T-helper 1 cell treated with Interleukin-12 subunit alpha and Interleukin-12 subunit beta and Interleukin-4 antibody, amounts not matched to agents 30 ng/mL and 1 ng/mL, for 36 hours (primary cell): ENCODE measurements at regions not wholly inside any gene's neighbourhood (a gene's known extent, or its start where the extent isn't known, plus 50 kb on each side); places are given as distances from the start of the nearest gene placed in this dataset.

Experiments used
- intact Hi-C: fragments of 100-400 bp; cut with micrococcal nuclease; formaldehyde crosslinking; loops from one replicate; pipeline ENCODE4 v1.15.1; 2024

DNA sequence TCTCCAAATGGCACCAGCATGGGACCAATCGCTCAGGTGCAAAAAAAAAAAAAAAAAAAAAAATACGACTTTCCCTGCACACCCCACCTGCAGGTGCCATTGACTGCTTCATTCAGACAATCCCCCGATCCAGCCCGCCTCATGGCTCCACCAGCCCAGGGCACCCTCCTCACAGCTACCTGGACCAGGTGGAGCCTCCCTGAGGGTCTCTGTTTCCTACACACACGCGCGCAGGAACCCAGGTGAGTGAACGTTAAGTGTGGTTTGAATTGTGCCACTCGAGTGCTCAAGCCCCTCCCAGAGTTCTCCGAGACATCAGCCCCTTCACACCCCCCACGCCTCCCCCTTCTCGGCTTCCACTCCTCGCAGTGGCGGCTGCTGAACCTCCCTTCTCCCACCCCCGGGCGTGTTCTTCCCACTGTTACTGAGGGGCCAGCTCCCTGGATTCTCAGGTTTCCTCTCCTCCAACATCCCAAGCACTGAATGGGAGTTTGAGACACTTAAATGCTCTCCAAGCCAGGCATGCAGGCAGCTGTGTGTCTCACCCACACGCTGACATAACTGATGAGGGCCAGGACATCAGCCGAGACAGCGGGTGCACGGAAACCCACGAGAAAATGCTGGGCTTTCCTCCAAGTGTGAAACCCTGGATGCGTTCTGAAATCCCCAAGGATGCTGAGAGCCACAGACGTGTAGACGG is 88.8 kb upstream of the SNTG2 start:
- intact Hi-C loops, result no loop called here

- intact Hi-C loops, result no loop called here
These were observed 90.3 kb upstream of the SNTG2 start for GRCh38 chr2:860259-860855.

DNA sequence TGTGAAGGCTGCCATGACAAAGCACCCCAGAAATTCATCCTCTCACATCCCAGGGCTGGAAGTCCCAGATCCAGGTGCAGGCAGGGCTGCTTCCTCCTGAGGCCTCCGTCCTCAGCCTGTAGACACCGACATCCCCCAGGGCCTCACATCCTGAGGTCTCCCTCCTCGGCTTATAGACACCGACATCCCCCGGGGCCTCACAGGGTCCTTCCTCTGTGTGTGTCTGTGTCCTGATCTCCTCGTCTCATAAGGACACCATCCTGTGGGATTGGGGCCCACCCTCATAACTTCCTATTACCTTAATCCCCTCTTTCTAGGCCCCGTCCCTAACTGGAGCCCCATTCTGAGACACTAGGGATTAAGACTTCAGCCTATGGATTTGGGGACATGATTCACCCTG is 92.0 kb upstream of the SNTG2 start:
- intact Hi-C loops, result no loop called here

DNA sequence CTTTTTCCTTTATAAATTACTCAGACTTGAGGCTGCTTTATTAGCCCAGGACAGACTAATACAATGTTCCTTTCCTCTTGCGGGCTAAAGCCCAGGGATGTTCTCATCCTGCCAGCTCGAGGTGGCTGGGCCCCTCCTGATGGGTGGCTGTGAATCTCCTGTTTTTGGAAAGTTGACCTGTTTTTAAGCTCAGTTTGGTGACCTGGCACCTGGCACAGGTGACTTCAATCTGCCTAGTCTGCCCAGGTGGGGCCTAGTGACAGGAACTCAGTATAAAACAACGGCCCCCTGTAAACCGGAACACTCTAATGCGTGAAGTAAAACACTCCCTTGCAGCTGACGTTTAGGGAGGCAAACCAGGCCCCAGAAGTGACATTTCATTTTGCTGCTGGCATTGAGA is 92.7 kb upstream of the SNTG2 start:
- intact Hi-C loops, result no loop called here

GRCh38 chr2:857081-857480 is 93.6 kb upstream of the SNTG2 start:
- intact Hi-C loops, result no loop called here

- intact Hi-C loops, result no loop called here
These were observed 94.2 kb upstream of the SNTG2 start for GRCh38 chr2:856456-856855.

GRCh38 chr2:856041-856440 is 94.6 kb upstream of the SNTG2 start:
- intact Hi-C loops, result no loop called here

GRCh38 chr2:855177-855576 is 95.5 kb upstream of the SNTG2 start:
- intact Hi-C loops, result no loop called here

DNA sequence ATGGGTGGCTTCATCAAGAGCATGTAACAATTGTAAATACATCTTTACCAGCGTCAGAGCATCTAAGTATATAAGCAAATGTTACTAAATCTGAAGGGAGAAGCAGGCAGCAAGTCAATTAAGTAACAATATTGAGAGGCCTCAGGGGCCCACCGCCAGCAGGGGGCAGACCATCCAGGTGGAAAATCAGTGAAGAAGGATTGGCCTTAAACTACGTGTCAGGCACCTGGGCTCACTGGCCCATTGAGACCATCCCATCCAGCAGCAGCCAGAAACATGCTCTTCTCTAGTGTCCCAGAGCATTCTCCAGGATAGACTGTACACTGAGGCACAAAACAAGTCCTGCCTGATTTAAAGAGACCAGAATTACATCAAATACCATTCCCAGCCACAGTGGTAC is 96.2 kb upstream of the SNTG2 start:
- intact Hi-C loops, result loop anchor here (1.0 kb wide), 2 partner anchors 692 to 696 kb away; no protein-coding TSS in a partner anchor

DNA sequence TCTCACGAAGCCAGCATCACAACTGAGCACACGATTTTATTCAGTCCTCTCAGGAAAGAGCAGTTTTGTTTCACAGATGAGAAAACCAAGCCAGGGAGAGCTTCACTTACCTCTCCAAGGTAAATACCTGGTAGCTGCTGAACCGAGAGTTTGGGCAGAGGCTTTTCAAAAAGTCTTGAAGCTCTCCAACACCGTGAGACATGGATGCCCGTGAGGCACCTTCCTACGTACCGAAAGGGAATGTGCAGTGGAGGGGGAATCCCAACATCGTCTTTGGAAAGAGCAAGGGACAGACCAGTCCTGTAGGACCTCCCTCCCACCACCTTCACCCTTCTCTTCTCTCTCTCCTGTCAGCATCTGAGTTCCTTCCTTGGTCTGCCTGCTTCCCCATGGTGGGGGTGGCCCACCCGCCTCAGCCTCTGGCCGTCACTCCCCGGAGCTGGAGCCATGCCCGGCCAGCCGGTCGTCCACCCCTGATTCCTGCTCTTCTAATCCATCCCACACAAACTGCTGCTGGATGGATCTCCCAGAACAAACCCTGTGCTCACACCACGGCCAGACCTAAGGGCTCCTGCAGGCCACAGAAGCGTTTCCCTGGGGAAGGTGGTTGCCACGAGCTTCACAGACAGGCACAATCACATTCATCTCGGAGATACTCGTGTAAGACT is 97.3 kb upstream of the SNTG2 start:
- intact Hi-C loops, result no loop called here

DNA sequence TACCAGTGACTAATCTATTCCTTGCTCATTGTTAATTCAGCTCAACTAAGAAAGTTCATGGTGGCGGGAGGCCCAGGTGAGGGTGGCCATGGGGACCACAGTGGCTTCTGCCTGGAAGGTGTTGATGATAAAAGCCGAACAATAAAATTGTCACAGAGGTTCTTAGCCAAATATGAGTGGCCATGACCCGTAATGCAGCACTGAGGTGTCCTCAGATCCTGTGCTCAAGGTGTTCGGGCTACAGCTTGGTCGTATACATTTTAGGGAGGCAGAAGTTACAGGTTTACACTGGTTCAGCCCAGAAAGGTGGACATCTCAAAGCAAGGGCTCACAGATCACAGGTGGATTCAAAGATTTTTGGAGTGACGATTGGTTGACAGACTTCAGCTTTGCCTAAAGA is 98.5 kb upstream of the SNTG2 start:
- intact Hi-C loops, result no loop called here

GRCh38 chr2:851680-852079 is 99.0 kb upstream of the SNTG2 start:
- intact Hi-C loops, result no loop called here

- intact Hi-C loops, result no loop called here
These were observed 99.6 kb upstream of the SNTG2 start for GRCh38 chr2:851078-851477.

GRCh38 chr2:850429-850828 is 100.2 kb upstream of the SNTG2 start:
- intact Hi-C loops, result no loop called here

DNA sequence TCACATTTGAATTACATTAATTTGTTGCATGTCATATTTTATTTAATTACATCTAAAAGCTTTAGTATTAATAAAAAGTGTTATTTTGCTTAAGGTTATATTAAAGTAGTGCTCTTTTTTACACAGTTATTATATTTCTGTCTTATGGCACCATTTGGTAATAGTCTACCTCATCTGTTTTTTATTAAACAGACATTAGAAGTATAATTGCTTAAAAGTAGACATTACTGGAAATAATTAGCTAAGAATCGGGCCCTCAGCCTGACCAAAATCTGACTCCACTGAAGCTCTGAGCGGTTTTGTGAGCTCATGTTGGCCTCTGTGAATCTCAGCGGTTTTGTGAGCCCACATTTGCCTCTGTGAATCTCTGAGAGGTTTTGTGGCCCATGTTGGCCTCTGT is 102.5 kb upstream of the SNTG2 start:
- intact Hi-C loops, result no loop called here

DNA sequence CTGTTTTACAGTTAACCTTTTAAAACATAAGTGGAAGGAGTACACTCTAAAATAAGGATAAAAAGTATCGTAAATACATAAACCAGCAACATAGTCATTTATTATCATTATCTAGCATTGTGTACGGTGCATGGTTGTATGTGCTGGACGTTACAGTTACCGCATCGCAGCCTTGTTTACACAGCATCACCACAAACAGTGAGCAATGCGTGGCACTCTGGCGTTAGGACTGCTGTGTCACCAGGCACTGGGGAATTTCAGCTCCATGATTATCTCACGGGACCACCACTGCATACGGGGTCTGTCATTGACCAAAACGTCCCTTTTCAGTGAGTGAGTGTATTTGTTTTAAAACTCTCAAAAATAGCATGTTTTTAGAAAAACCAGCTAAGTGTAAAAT is 103.0 kb upstream of the SNTG2 start:
- intact Hi-C loops, result no loop called here

DNA sequence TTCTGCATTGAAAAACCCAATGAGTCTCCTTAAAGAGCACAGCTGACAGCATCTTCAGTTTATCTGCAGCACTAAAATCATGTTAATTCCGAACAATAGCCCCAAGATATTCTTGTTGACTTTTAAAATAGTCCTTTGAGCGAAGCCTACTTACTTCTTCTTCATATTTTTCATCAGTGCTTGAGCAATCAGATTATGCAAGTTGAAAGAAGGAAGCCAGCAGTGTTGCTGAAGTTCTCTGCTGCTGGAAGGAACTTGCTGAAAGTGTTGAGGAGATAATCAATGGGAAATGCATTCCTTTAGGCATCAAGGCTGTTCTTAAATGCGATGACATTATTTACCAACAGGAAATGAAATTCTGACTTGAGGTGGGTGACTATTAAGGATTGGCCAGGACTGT is 105.9 kb upstream of the SNTG2 start:
- intact Hi-C loops, result no loop called here

GRCh38 chr2:842151-842803 is 108.4 kb upstream of the SNTG2 start:
- intact Hi-C loops, result no loop called here

DNA sequence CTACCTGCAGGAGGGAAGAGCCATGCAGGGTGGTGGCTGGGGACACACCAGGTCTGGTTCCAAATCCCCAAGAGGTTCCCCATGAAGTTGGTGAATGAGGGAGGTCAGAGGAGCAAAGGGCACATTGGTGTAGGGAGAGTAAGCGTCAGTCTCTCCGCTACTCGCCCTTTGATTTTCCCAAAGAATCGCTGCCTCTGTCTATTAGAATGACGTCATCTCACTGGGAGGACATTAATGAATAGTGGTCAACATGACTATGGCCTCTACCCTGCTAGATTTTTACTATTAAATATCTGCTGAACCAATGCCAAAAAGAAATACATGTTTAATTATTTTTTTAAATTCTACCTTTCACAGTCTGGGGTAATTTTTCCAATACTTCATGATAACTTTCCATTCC is 109.6 kb upstream of the SNTG2 start:
- intact Hi-C loops, result no loop called here

- intact Hi-C loops, result no loop called here
These were observed 116.4 kb upstream of the SNTG2 start for GRCh38 chr2:834233-834632.

DNA sequence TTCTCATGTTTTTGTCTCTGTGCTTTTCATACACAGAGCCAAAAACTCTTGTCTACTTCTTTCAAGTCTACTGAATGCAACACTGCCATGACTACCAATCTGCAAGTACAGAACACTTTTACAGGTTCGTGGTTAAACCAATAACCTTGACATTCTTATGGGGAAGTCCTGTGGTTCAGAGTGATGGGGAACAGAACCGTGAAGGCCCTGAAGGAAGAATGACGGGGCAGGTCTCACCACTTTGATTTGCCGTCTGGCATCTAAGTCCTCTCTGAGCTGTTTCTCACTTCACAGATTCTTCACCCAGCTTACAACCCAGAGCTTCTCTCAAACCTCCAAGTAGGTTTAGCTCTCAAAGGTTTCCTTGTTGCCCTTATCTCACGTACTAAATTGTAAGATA is 117.5 kb upstream of the SNTG2 start:
- intact Hi-C loops, result no loop called here

DNA sequence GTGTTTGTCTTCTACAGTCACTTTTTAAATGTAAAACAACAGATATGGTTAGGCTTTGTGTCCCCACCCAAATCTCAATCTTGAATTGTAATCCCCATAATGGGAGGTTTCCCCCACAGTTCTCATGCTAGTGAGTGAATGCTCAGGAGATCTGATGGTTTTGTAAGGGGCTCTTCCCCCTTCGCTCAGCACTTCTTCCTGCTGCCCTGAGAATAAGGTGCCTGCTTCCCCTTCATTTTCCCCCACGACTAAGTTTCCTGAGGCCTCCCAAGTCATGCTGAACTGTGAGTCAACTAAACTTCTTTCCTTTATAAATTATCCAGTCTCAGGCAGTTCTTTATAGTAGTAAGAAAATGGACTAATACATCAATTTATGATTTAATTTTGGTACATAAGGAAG is 118.0 kb upstream of the SNTG2 start:
- intact Hi-C loops, result no loop called here
